NCI-H526 treated with DMSO at 0.1 percent for 48 hours (cell line): ENCODE measurements at regions not wholly inside any gene's neighbourhood (a gene's known extent, or its start where the extent isn't known, plus 50 kb on each side); places are given as distances from the start of the nearest gene placed in this dataset.

ENCODE experiments used
- DNase-seq: peaks from one replicate; lab custom pipeline; 2025; lab: John Stamatoyannopoulos, UW

- no peak for DNase-seq
Observed at GRCh38 chr2:158006961-158007719, 94.5 kb upstream of the UPP2 start.

GRCh38 chr2:158004126-158004764, 97.4 kb upstream of the UPP2 start:
- no peak for DNase-seq

- no peak for DNase-seq
Observed at GRCh38 chr2:158002079-158002478, 99.6 kb upstream of the UPP2 start.

- no peak for DNase-seq
Observed at GRCh38 chr2:157996799-157997198, 104.9 kb upstream of the UPP2 start.

GRCh38 chr2:157995117-157995516, 106.6 kb upstream of the UPP2 start:
- DNase-seq, result no peak

GRCh38 chr2:157991932-157992331, 109.7 kb upstream of the UPP2 start:
- no peak for DNase-seq

- DNase-seq, result no peak
Observed at GRCh38 chr2:157990173-157990572, 111.5 kb upstream of the UPP2 start.

- DNase-seq, result no peak
Observed at GRCh38 chr2:157989227-157989626, 112.4 kb upstream of the UPP2 start.

- no peak for DNase-seq
Observed at GRCh38 chr2:157986761-157987160, 110.6 kb upstream of the ACVR1 start.

- DNase-seq, result no peak
Observed at GRCh38 chr2:157984866-157985265, 108.7 kb upstream of the ACVR1 start.

GRCh38 chr2:157980020-157980419, 103.9 kb upstream of the ACVR1 start:
- no peak for DNase-seq

GRCh38 chr2:157971702-157972101, 95.6 kb upstream of the ACVR1 start:
- DNase-seq, result no peak

GRCh38 chr2:157967856-157968255, 91.7 kb upstream of the ACVR1 start:
- DNase-seq, result no peak

- no peak for DNase-seq
Observed at GRCh38 chr2:157959249-157959648, 83.1 kb upstream of the ACVR1 start.

GRCh38 chr2:157957596-157957995, 81.5 kb upstream of the ACVR1 start:
- no peak for DNase-seq

- DNase-seq, result no peak
Observed at GRCh38 chr2:157952558-157952957, 76.4 kb upstream of the ACVR1 start.

GRCh38 chr2:157948856-157949255, 72.7 kb upstream of the ACVR1 start:
- DNase-seq, result no peak

GRCh38 chr2:157946919-157947557, 70.9 kb upstream of the ACVR1 start:
- no peak for DNase-seq

GRCh38 chr2:157940024-157940423, 63.9 kb upstream of the ACVR1 start:
- no peak for DNase-seq

GRCh38 chr2:157938556-157938955, 62.4 kb upstream of the ACVR1 start:
- DNase-seq, result no peak

- DNase-seq, result no peak
Observed at GRCh38 chr2:157936406-157936805, 60.3 kb upstream of the ACVR1 start.

GRCh38 chr2:157935378-157935906, 59.3 kb upstream of the ACVR1 start:
- DNase-seq, result no peak
